ENCODE measurements at regions not wholly inside any gene's neighbourhood (a gene's known extent, or its start where the extent isn't known, plus 50 kb on each side); places are given as distances from the start of the nearest gene placed in this dataset.
A peak's percentile ranks its signal among the peaks of the same experiment; 100 is the strongest.
"Not testable (repeated sequence)": the region's sequence is repeated elsewhere in the genome, so short reads cannot be mapped to it uniquely, and the experiment has no call there.

GRCh38 chr5:128714551-128714950 lies 176.5 kb upstream of the FBN2 start:
- WGBS, 3 donors, result 75 to 100% (median 93%) methylated on average over 1 of the region's 1 CpG
- no peaks in the 10 kb centered on the region for H3K27me3 ChIP-seq (ENCODE audit: control insufficient read depth in 3 of 3, insufficient read depth in 3 of 3, low read length in 3 of 3)

GRCh38 chr5:128722551-128722950 lies 184.5 kb upstream of the FBN2 start:
- H3K27ac ChIP-seq (ENCODE audit: low read depth in 1 of 3, low read length in 2 of 3), result no peak overlapping the region
- H3K4me1 ChIP-seq (ENCODE audit: control insufficient read depth in 3 of 3, insufficient read depth in 2 of 3, low read depth in 1 of 3, low read length in 2 of 3), result no peaks in the 10 kb centered on the region
- FAIRE-seq (no peak), DNase-seq (no peak)
- no peaks in the 10 kb centered on the region for H3K9me3 ChIP-seq (ENCODE audit: control insufficient read depth in 2 of 2, insufficient read depth in 1 of 2, low read depth in 1 of 2, low read length in 1 of 2)
- WGBS, 3 donors, result 81 to 94% (median 91%) methylated on average over 1 of the region's 1 CpG
- H3K4me3 ChIP-seq (ENCODE audit: low read depth in 1 of 3, low read length in 3 of 3), result no peak overlapping the region
- no peaks in the 10 kb centered on the region for H3K27me3 ChIP-seq (ENCODE audit: control insufficient read depth in 3 of 3, insufficient read depth in 3 of 3, low read length in 3 of 3)
- no peaks in the 10 kb centered on the region for H3K36me3 ChIP-seq (ENCODE audit: control insufficient read depth in 3 of 3, insufficient read depth in 2 of 3, low read depth in 1 of 3, low read length in 3 of 3)

More at GRCh38 chr5:128714551-128714950, 176.5 kb upstream of the FBN2 start:
- Histone ChIP-seq H3K9me3 (ENCODE audit: control insufficient read depth in 2 of 2, insufficient read depth in 1 of 2, low read depth in 1 of 2, low read length in 1 of 2) (no peaks in the 10 kb centered on the region), H3K27ac (ENCODE audit: low read depth in 1 of 3, low read length in 2 of 3) (no peak overlapping the region), H3K4me1 (ENCODE audit: control insufficient read depth in 3 of 3, insufficient read depth in 2 of 3, low read depth in 1 of 3, low read length in 2 of 3) (no peaks in the 10 kb centered on the region), H3K36me3 (ENCODE audit: control insufficient read depth in 3 of 3, insufficient read depth in 2 of 3, low read depth in 1 of 3, low read length in 3 of 3) (no peaks in the 10 kb centered on the region), H3K4me3 (ENCODE audit: low read depth in 1 of 3, low read length in 3 of 3) (no peak overlapping the region)
- no peak for FAIRE-seq
- no peak for DNase-seq

- H3K27ac ChIP-seq (ENCODE audit: low read depth in 1 of 3, low read length in 2 of 3); H3K4me1 ChIP-seq (ENCODE audit: control insufficient read depth in 3 of 3, insufficient read depth in 2 of 3, low read depth in 1 of 3, low read length in 2 of 3); H3K9me3 ChIP-seq (ENCODE audit: control insufficient read depth in 2 of 2, insufficient read depth in 1 of 2, low read depth in 1 of 2, low read length in 1 of 2); H3K27me3 ChIP-seq (ENCODE audit: control insufficient read depth in 3 of 3, insufficient read depth in 3 of 3, low read length in 3 of 3); DNase-seq; FAIRE-seq; H3K36me3 ChIP-seq (ENCODE audit: control insufficient read depth in 3 of 3, insufficient read depth in 2 of 3, low read depth in 1 of 3, low read length in 3 of 3); H3K4me3 ChIP-seq (ENCODE audit: low read depth in 1 of 3, low read length in 3 of 3): not testable (repeated sequence)
- 73 to 88% (median 75%) methylated on average over 2 of the region's 2 CpGs for WGBS, 3 donors
These were observed 192.0 kb upstream of the FBN2 start for GRCh38 chr5:128730021-128730420.

- H3K4me3 ChIP-seq (ENCODE audit: low read depth in 1 of 3, low read length in 3 of 3); H3K27me3 ChIP-seq (ENCODE audit: control insufficient read depth in 3 of 3, insufficient read depth in 3 of 3, low read length in 3 of 3); H3K36me3 ChIP-seq (ENCODE audit: control insufficient read depth in 3 of 3, insufficient read depth in 2 of 3, low read depth in 1 of 3, low read length in 3 of 3); FAIRE-seq; DNase-seq; H3K4me1 ChIP-seq (ENCODE audit: control insufficient read depth in 3 of 3, insufficient read depth in 2 of 3, low read depth in 1 of 3, low read length in 2 of 3); H3K9me3 ChIP-seq (ENCODE audit: control insufficient read depth in 2 of 2, insufficient read depth in 1 of 2, low read depth in 1 of 2, low read length in 1 of 2); H3K27ac ChIP-seq (ENCODE audit: low read depth in 1 of 3, low read length in 2 of 3): not testable (repeated sequence)
- 69 to 83% (median 79%) methylated on average over 4 of the region's 4 CpGs for WGBS, 3 donors
These were observed 197.6 kb upstream of the FBN2 start for GRCh38 chr5:128735656-128736055.

- DNase-seq (peak in 1 of 2 donors; percentile 12), FAIRE-seq (no peak)
- no peaks in the 10 kb centered on the region for H3K4me1 ChIP-seq (ENCODE audit: control insufficient read depth in 3 of 3, insufficient read depth in 2 of 3, low read depth in 1 of 3, low read length in 2 of 3)
- no peak overlapping the region for H3K4me3 ChIP-seq (ENCODE audit: low read depth in 1 of 3, low read length in 3 of 3)
- H3K9me3 ChIP-seq (ENCODE audit: control insufficient read depth in 2 of 2, insufficient read depth in 1 of 2, low read depth in 1 of 2, low read length in 1 of 2), result no peaks in the 10 kb centered on the region
- H3K36me3 ChIP-seq (ENCODE audit: control insufficient read depth in 3 of 3, insufficient read depth in 2 of 3, low read depth in 1 of 3, low read length in 3 of 3), result no peaks in the 10 kb centered on the region
- 63 to 89% (median 85%) methylated on average over 1 of the region's 1 CpG for WGBS, 3 donors
- no peaks in the 10 kb centered on the region for H3K27me3 ChIP-seq (ENCODE audit: control insufficient read depth in 3 of 3, insufficient read depth in 3 of 3, low read length in 3 of 3)
- H3K27ac ChIP-seq (ENCODE audit: low read depth in 1 of 3, low read length in 2 of 3), result peak overlapping the region in 1 of 3 donors; percentile 7
These were observed 198.5 kb upstream of the FBN2 start for GRCh38 chr5:128736553-128736952.

GRCh38 chr5:128749136-128749898 lies 211.3 kb upstream of the FBN2 start:
- H3K4me3 ChIP-seq (ENCODE audit: low read depth in 1 of 3, low read length in 3 of 3), result no peak overlapping the region
- H3K27ac ChIP-seq (ENCODE audit: low read depth in 1 of 3, low read length in 2 of 3), result no peak overlapping the region
- WGBS, 3 donors, result 49 to 60% (median 58%) methylated on average over 11 of the region's 11 CpGs
- no peak for DNase-seq
- H3K27me3 ChIP-seq (ENCODE audit: control insufficient read depth in 3 of 3, insufficient read depth in 3 of 3, low read length in 3 of 3), result no peaks in the 10 kb centered on the region
- no peaks in the 10 kb centered on the region for H3K9me3 ChIP-seq (ENCODE audit: control insufficient read depth in 2 of 2, insufficient read depth in 1 of 2, low read depth in 1 of 2, low read length in 1 of 2)
- H3K4me1 ChIP-seq (ENCODE audit: control insufficient read depth in 3 of 3, insufficient read depth in 2 of 3, low read depth in 1 of 3, low read length in 2 of 3), result no peaks in the 10 kb centered on the region
- FAIRE-seq, result no peak
- H3K36me3 ChIP-seq (ENCODE audit: control insufficient read depth in 3 of 3, insufficient read depth in 2 of 3, low read depth in 1 of 3, low read length in 3 of 3), result no peaks in the 10 kb centered on the region

GRCh38 chr5:128750155-128750554 lies 212.1 kb upstream of the FBN2 start:
- 58 to 73% (median 65%) methylated on average over 1 of the region's 1 CpG for WGBS, 3 donors
- Histone ChIP-seq H3K27ac (ENCODE audit: low read depth in 1 of 3, low read length in 2 of 3) (no peak overlapping the region), H3K36me3 (ENCODE audit: control insufficient read depth in 3 of 3, insufficient read depth in 2 of 3, low read depth in 1 of 3, low read length in 3 of 3) (no peaks in the 10 kb centered on the region), H3K27me3 (ENCODE audit: control insufficient read depth in 3 of 3, insufficient read depth in 3 of 3, low read length in 3 of 3) (no peaks in the 10 kb centered on the region), H3K4me1 (ENCODE audit: control insufficient read depth in 3 of 3, insufficient read depth in 2 of 3, low read depth in 1 of 3, low read length in 2 of 3) (no peaks in the 10 kb centered on the region), H3K9me3 (ENCODE audit: control insufficient read depth in 2 of 2, insufficient read depth in 1 of 2, low read depth in 1 of 2, low read length in 1 of 2) (no peaks in the 10 kb centered on the region), H3K4me3 (ENCODE audit: low read depth in 1 of 3, low read length in 3 of 3) (no peak overlapping the region)
- DNase-seq, result no peak
- FAIRE-seq, result no peak

- H3K27me3 ChIP-seq (ENCODE audit: control insufficient read depth in 3 of 3, insufficient read depth in 3 of 3, low read length in 3 of 3), result no peaks in the 10 kb centered on the region
- 63 to 78% (median 76%) methylated on average over 3 of the region's 3 CpGs for WGBS, 3 donors
- H3K36me3 ChIP-seq (ENCODE audit: control insufficient read depth in 3 of 3, insufficient read depth in 2 of 3, low read depth in 1 of 3, low read length in 3 of 3), result no peaks in the 10 kb centered on the region
- no peak overlapping the region for H3K4me3 ChIP-seq (ENCODE audit: low read depth in 1 of 3, low read length in 3 of 3)
- FAIRE-seq (no peak), DNase-seq (no peak)
- H3K27ac ChIP-seq (ENCODE audit: low read depth in 1 of 3, low read length in 2 of 3), result no peak overlapping the region
- H3K9me3 ChIP-seq (ENCODE audit: control insufficient read depth in 2 of 2, insufficient read depth in 1 of 2, low read depth in 1 of 2, low read length in 1 of 2), result no peaks in the 10 kb centered on the region
- H3K4me1 ChIP-seq (ENCODE audit: control insufficient read depth in 3 of 3, insufficient read depth in 2 of 3, low read depth in 1 of 3, low read length in 2 of 3), result no peaks in the 10 kb centered on the region
These were observed 207.9 kb upstream of the SLC27A6 start for GRCh38 chr5:128757196-128757959.

All from small intestine (tissue), 7 donors.